ENCODE measurements at regions not wholly inside any gene's neighbourhood (a gene's known extent, or its start where the extent isn't known, plus 50 kb on each side); places are given as distances from the start of the nearest gene placed in this dataset.

GRCh38 chr11:80261776-80262175, 820.9 kb upstream of the TENM4 start:
- TF ChIP-seq POLR2A (IDR thresholded peaks at IDR 0.05): no peak
- TF ChIP-seq, protein P1, sequence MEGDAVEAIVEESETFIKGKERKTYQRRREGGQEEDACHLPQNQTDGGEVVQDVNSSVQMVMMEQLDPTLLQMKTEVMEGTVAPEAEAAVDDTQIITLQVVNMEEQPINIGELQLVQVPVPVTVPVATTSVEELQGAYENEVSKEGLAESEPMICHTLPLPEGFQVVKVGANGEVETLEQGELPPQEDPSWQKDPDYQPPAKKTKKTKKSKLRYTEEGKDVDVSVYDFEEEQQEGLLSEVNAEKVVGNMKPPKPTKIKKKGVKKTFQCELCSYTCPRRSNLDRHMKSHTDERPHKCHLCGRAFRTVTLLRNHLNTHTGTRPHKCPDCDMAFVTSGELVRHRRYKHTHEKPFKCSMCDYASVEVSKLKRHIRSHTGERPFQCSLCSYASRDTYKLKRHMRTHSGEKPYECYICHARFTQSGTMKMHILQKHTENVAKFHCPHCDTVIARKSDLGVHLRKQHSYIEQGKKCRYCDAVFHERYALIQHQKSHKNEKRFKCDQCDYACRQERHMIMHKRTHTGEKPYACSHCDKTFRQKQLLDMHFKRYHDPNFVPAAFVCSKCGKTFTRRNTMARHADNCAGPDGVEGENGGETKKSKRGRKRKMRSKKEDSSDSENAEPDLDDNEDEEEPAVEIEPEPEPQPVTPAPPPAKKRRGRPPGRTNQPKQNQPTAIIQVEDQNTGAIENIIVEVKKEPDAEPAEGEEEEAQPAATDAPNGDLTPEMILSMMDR (IDR thresholded peaks at IDR 0.05): no peak

Data from heart left ventricle (tissue), 13 donors.